ENCODE measurements at regions not wholly inside any gene's neighbourhood (a gene's known extent, or its start where the extent isn't known, plus 50 kb on each side); places are given as distances from the start of the nearest gene placed in this dataset.

DNA sequence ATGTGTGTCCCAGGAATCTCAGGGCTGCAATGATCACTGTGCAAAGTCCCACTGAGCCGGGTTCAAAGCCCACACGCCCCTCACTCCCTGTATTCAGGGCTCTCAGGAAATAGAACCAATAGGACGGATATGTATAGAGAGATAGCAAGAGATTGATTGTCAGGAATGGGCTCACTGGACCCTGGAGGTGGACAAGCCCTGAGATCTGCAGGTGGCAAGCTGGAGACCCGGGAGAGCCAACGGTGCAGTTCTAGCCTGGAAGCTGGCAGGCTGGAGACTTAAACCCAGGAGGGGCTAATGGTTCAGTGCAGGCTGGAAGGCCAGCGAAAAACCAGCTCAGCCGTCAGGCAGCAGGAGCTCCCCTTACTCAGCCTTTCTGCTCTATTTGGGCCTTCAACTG, 52.8 kb upstream of the ADRA2C start:
- DNase-seq (ENCODE audit: low spot score): no peak
- no TSS peak for BruUV-seq (replicated peaks)
- in situ Hi-C loops (cut with HindIII; ENCODE audit: extremely low pct_ligation_motif_present, low pct_unique_long_range_greater_than_20kb): no loop called here

More for the DNA sequence above, 52.8 kb upstream of the ADRA2C start:
- no peak overlapping the region for H2AFZ ChIP-seq (ENCODE audit: low read length)
- TF ChIP-seq IKZF4 (CRISPR knock-in tag; IDR thresholded peaks at IDR 0.05; ENCODE audit: borderline replicate concordance, low read depth, not compliant biosample characterization) (no peak), MXD4 (CRISPR knock-in tag; IDR thresholded peaks at IDR 0.05) (no peak), E2F1 (CRISPR knock-in tag; IDR thresholded peaks at IDR 0.05) (no peak), GZF1 (CRISPR knock-in tag; IDR thresholded peaks at IDR 0.05) (no peak), KLF6 (CRISPR knock-in tag; IDR thresholded peaks at IDR 0.05) (no peak), FOSL1 (CRISPR knock-in tag; IDR thresholded peaks at IDR 0.05; ENCODE audit: borderline replicate concordance) (no peak), CBX1 (IDR thresholded peaks at IDR 0.05; ENCODE audit: low read depth) (no peak), MAZ (IDR thresholded peaks at IDR 0.05; ENCODE audit: borderline replicate concordance, low read depth, low read length) (no peak), MAZ (CRISPR knock-in tag; IDR thresholded peaks at IDR 0.05; ENCODE audit: low read depth) (no peak)
- TF ChIP-seq, protein P1, sequence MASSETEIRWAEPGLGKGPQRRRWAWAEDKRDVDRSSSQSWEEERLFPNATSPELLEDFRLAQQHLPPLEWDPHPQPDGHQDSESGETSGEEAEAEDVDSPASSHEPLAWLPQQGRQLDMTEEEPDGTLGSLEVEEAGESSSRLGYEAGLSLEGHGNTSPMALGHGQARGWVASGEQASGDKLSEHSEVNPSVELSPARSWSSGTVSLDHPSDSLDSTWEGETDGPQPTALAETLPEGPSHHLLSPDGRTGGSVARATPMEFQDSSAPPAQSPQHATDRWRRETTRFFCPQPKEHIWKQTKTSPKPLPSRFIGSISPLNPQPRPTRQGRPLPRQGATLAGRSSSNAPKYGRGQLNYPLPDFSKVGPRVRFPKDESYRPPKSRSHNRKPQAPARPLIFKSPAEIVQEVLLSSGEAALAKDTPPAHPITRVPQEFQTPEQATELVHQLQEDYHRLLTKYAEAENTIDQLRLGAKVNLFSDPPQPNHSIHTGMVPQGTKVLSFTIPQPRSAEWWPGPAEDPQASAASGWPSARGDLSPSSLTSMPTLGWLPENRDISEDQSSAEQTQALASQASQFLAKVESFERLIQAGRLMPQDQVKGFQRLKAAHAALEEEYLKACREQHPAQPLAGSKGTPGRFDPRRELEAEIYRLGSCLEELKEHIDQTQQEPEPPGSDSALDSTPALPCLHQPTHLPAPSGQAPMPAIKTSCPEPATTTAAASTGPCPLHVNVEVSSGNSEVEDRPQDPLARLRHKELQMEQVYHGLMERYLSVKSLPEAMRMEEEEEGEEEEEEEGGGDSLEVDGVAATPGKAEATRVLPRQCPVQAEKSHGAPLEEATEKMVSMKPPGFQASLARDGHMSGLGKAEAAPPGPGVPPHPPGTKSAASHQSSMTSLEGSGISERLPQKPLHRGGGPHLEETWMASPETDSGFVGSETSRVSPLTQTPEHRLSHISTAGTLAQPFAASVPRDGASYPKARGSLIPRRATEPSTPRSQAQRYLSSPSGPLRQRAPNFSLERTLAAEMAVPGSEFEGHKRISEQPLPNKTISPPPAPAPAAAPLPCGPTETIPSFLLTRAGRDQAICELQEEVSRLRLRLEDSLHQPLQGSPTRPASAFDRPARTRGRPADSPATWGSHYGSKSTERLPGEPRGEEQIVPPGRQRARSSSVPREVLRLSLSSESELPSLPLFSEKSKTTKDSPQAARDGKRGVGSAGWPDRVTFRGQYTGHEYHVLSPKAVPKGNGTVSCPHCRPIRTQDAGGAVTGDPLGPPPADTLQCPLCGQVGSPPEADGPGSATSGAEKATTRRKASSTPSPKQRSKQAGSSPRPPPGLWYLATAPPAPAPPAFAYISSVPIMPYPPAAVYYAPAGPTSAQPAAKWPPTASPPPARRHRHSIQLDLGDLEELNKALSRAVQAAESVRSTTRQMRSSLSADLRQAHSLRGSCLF (CRISPR knock-in tag; IDR thresholded peaks at IDR 0.05; ENCODE audit: borderline replicate concordance): no peak
- TF ChIP-seq, protein P2, sequence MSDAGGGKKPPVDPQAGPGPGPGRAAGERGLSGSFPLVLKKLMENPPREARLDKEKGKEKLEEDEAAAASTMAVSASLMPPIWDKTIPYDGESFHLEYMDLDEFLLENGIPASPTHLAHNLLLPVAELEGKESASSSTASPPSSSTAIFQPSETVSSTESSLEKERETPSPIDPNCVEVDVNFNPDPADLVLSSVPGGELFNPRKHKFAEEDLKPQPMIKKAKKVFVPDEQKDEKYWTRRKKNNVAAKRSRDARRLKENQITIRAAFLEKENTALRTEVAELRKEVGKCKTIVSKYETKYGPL (CRISPR knock-in tag; IDR thresholded peaks at IDR 0.05): no peak
- peaks cover 8 to 65% of the 10 kb centered on the region in 2 experiments; a peak in 4 of 5 replicates for H3K27me3 ChIP-seq (ENCODE audit: control insufficient read depth in 1 of 2, insufficient read depth in 2 of 2, low read length in 2 of 2)
- H3K27ac ChIP-seq (ENCODE audit: extremely low read length, insufficient read depth, low read length): no peak overlapping the region
- no peak overlapping the region for H3K9ac ChIP-seq (ENCODE audit: insufficient read depth, low read depth, low read length)
- H3K4me1 ChIP-seq (ENCODE audit: insufficient read depth, low read length): peaks cover 15% of the 10 kb centered on the region; the same call in 1 of the 2 replicates
- no peaks in the 10 kb centered on the region for H3K36me3 ChIP-seq (replicated peaks in 1 of 2; ENCODE audit: control insufficient read depth in 1 of 2, insufficient read depth in 2 of 2, low read length in 2 of 2)
- intact Hi-C loops (cut with micrococcal nuclease; ENCODE audit: unreplicated experiment): no loop called here
- peaks cover 7% of the 10 kb centered on the region for H3K9me3 ChIP-seq (ENCODE audit: low read length)
- H3K4me3 ChIP-seq (replicated peaks in 1 of 3; ENCODE audit: insufficient read depth in 1 of 3, low read depth in 2 of 3, low read length in 3 of 3): no peak overlapping the region
- no peak overlapping the region for H3K4me2 ChIP-seq (ENCODE audit: low read depth, low read length)
- 8% methylated on average over 5 of the region's 7 CpGs for WGBS (ENCODE audit: low lambda C conversion rate)
- POLR2A ChIA-PET: no interaction called here
- FAIRE-seq: no peak
- CTCF ChIA-PET (ENCODE audit: low intra/inter-chr PET ratio, low total read pairs): no interaction called here
- no peaks in the 10 kb centered on the region for H3K79me2 ChIP-seq (ENCODE audit: insufficient read depth, low read length)
- H4K20me1 ChIP-seq (ENCODE audit: insufficient read depth, low read length): no peaks in the 10 kb centered on the region
- no peak for ATAC-seq
